ENCODE measurements at regions not wholly inside any gene's neighbourhood (a gene's known extent, or its start where the extent isn't known, plus 50 kb on each side); places are given as distances from the start of the nearest gene placed in this dataset.

GRCh38 chr4:22091906-22092305 is 143.3 kb upstream of the KCNIP4 start:
- Histone ChIP-seq H3K27ac (ENCODE audit: low read depth, low read length, poor library complexity, severe bottlenecking) (no peak overlapping the region), H3K9me3 (ENCODE audit: low read depth, low read length, poor library complexity, severe bottlenecking) (peaks cover 2% of the 10 kb centered on the region), H3K36me3 (ENCODE audit: insufficient read depth, low read length, poor library complexity, severe bottlenecking) (no peaks in the 10 kb centered on the region), H3K4me3 (ENCODE audit: low read depth, low read length, poor library complexity, severe bottlenecking) (no peak overlapping the region), H3K27me3 (replicated peaks; ENCODE audit: insufficient read depth, low read depth, low read length, poor library complexity) (no peaks in the 10 kb centered on the region), H3K4me1 (ENCODE audit: insufficient read depth, low read length, poor library complexity, severe bottlenecking) (no peaks in the 10 kb centered on the region)
- TF ChIP-seq EZH2 (IDR thresholded peaks at IDR 0.05; ENCODE audit: borderline replicate concordance, low read depth, low read length, poor library complexity, severe bottlenecking): no peak
- TF ChIP-seq, protein P1, sequence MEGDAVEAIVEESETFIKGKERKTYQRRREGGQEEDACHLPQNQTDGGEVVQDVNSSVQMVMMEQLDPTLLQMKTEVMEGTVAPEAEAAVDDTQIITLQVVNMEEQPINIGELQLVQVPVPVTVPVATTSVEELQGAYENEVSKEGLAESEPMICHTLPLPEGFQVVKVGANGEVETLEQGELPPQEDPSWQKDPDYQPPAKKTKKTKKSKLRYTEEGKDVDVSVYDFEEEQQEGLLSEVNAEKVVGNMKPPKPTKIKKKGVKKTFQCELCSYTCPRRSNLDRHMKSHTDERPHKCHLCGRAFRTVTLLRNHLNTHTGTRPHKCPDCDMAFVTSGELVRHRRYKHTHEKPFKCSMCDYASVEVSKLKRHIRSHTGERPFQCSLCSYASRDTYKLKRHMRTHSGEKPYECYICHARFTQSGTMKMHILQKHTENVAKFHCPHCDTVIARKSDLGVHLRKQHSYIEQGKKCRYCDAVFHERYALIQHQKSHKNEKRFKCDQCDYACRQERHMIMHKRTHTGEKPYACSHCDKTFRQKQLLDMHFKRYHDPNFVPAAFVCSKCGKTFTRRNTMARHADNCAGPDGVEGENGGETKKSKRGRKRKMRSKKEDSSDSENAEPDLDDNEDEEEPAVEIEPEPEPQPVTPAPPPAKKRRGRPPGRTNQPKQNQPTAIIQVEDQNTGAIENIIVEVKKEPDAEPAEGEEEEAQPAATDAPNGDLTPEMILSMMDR (conservative IDR thresholded peaks at IDR 0.05; ENCODE audit: low read depth, low read length): no peak
- ChIA-PET POLR2A (ENCODE audit: low non-redundant PET) (no interaction called here), CTCF (interaction anchor here (1.4 kb wide), 1 partner anchor 303 kb away, joined by 3 read pairs; no protein-coding TSS in a partner anchor)
- no TSS peak for BruUV-seq (replicated peaks)
- intact Hi-C loops (cut with micrococcal nuclease; ENCODE audit: unreplicated experiment): no loop called here
- DNase-seq (ENCODE audit: low spot score): no peak

GRCh38 chr4:22091352-22091717 is 142.8 kb upstream of the KCNIP4 start:
- POLR2A ChIA-PET (ENCODE audit: low non-redundant PET): no interaction called here
- intact Hi-C loops (cut with micrococcal nuclease; ENCODE audit: unreplicated experiment): no loop called here
- BruUV-seq (replicated peaks): no TSS peak
- Histone ChIP-seq H3K4me3 (ENCODE audit: low read depth, low read length, poor library complexity, severe bottlenecking) (no peak overlapping the region), H3K27me3 (replicated peaks; ENCODE audit: insufficient read depth, low read depth, low read length, poor library complexity) (no peaks in the 10 kb centered on the region), H3K27ac (ENCODE audit: low read depth, low read length, poor library complexity, severe bottlenecking) (no peak overlapping the region), H3K36me3 (ENCODE audit: insufficient read depth, low read length, poor library complexity, severe bottlenecking) (no peaks in the 10 kb centered on the region), H3K9me3 (ENCODE audit: low read depth, low read length, poor library complexity, severe bottlenecking) (peaks cover 2% of the 10 kb centered on the region), H3K4me1 (ENCODE audit: insufficient read depth, low read length, poor library complexity, severe bottlenecking) (no peaks in the 10 kb centered on the region)
- no peak for DNase-seq (ENCODE audit: low spot score)
- CTCF ChIA-PET: interaction anchor here (1.4 kb wide), 1 partner anchor 302 kb away, joined by 3 read pairs; no protein-coding TSS in a partner anchor
- no peak for TF ChIP-seq EZH2 (IDR thresholded peaks at IDR 0.05; ENCODE audit: borderline replicate concordance, low read depth, low read length, poor library complexity, severe bottlenecking)
- TF ChIP-seq, protein P1 (conservative IDR thresholded peaks at IDR 0.05; ENCODE audit: low read depth, low read length): no peak

DNA sequence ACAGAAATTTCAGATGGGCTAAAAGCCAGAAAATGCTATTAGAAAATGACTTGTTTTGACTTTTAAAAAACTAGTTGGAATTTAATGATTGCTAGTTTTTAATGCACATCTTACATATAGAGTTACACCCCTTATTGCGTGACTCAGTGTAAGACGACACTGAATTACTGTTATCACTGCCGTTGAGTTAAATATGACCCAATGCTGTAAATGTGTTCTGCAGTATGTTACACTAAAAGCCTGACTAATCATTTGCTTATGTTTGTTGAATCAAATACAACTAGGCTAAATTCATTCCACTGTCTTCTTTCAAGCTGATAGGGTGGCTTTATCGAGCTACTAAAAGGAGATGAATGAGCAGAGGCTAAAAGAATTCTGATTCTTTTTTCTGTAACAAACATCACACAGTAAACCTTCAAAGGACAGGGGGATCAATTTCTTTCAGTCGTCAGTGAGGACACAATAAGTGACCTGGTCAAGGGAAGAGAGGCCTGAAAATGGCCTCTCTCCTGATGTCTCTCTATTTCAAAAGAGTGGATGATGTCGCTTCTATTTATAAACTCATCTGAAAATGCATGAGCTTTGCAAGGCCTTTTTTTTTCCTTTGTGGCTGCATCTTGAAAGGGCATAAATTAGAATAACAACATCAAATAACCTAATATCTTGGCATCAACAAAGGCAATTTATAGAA is 142.2 kb upstream of the KCNIP4 start:
- ChIA-PET POLR2A (ENCODE audit: low non-redundant PET) (no interaction called here), CTCF (interaction anchor here (0.6 to 1.4 kb wide), 2 partner anchors 302 to 598 kb away, joined by 3 to 4 read pairs; no protein-coding TSS in a partner anchor)
- peaks cover 2% of the 10 kb centered on the region for H3K9me3 ChIP-seq (ENCODE audit: low read depth, low read length, poor library complexity, severe bottlenecking)
- no peaks in the 10 kb centered on the region for H3K36me3 ChIP-seq (ENCODE audit: insufficient read depth, low read length, poor library complexity, severe bottlenecking)
- no peaks in the 10 kb centered on the region for H3K27me3 ChIP-seq (replicated peaks; ENCODE audit: insufficient read depth, low read depth, low read length, poor library complexity)
- no peak for DNase-seq (ENCODE audit: low spot score)
- TF ChIP-seq EZH2 (IDR thresholded peaks at IDR 0.05; ENCODE audit: borderline replicate concordance, low read depth, low read length, poor library complexity, severe bottlenecking): no peak
- TF ChIP-seq, protein P1 (conservative IDR thresholded peaks at IDR 0.05; ENCODE audit: low read depth, low read length): no peak
- BruUV-seq (replicated peaks): no TSS peak
- H3K4me1 ChIP-seq (ENCODE audit: insufficient read depth, low read length, poor library complexity, severe bottlenecking): no peaks in the 10 kb centered on the region
- intact Hi-C loops (cut with micrococcal nuclease; ENCODE audit: unreplicated experiment): no loop called here
- H3K4me3 ChIP-seq (ENCODE audit: low read depth, low read length, poor library complexity, severe bottlenecking): no peak overlapping the region
- no peak overlapping the region for H3K27ac ChIP-seq (ENCODE audit: low read depth, low read length, poor library complexity, severe bottlenecking)
